Stimulated activated CD8-positive, alpha-beta memory T cell treated with anti-CD3 and anti-CD28 coated beads, Interleukin-15, amount 100 ng/mL, for 4 hours (primary cell): ENCODE measurements at regions not wholly inside any gene's neighbourhood (a gene's known extent, or its start where the extent isn't known, plus 50 kb on each side); places are given as distances from the start of the nearest gene placed in this dataset.
"Not testable (repeated sequence)": the region's sequence is repeated elsewhere in the genome, so short reads cannot be mapped to it uniquely, and the experiment has no call there.

Experiments
- DNase-seq, 2 donors: peaks; one replicate each; pipeline ENCODE4 v3.0.0-alpha.2; 2020; ENCODE audit warnings: low read depth in 2 of 2

DNA sequence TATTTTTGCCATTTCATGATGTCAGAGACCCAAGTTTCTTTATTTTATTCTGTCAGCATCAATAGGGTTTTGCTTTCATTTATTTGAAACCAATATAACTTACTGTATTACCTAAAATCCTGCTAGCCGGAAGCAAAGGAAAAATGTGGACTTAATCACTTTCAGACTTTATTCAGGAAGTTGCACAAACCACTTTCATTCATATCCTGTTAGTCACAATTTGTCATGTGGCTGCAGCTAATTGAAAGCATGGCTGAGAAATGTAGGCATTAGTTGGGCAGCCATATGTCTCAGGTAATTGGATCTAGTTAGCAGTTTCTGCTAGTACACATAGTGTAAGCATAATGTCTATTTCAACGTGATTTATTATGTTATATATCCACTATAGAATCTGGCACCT, 462.3 kb upstream of the SGO1 start:
- no peak for DNase-seq

- DNase-seq, result no peak
Measured at GRCh38 chr3:20646425-20646824, 460.4 kb upstream of the SGO1 start.

GRCh38 chr3:20645340-20645739, 459.3 kb upstream of the SGO1 start:
- no peak for DNase-seq

DNA sequence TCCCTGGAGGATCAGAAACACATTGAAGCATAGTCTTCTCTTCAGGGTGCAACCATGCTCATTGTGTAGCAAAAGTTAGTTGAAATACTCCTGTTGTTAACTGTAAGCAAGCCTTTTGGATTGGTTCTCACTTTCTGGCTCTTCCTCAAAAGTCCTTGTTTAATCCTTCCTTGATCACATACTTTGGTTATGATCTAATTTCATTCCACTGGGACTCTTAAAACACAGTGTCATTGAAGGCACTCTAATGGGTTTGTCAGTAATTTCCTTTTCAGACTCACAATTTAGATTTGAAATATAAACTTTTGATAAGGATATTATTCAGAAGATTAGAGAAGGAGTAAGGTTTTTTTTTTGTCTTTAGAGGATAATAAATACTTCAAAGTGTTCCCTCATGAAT, 451.7 kb upstream of the SGO1 start:
- DNase-seq, result no peak

DNA sequence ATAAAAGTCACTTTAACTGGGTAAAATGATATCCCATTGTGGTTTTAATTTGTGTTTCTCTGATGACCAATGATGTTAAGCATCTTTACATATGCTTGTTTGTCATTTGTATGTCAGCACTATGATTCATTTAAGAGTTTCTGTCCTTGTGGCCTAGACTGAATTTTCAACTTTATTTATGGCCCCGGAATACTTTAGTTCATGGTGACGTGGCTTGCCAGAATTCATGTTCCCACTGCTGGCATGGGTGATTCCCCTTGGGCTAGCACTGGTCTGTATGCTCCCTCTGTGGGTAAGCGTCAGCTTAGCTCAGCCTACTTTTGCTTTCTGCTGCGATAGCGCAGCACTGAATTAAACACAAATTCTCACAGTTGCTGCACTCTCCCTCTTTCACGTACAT, 436.3 kb upstream of the SGO1 start:
- no peak for DNase-seq

DNA sequence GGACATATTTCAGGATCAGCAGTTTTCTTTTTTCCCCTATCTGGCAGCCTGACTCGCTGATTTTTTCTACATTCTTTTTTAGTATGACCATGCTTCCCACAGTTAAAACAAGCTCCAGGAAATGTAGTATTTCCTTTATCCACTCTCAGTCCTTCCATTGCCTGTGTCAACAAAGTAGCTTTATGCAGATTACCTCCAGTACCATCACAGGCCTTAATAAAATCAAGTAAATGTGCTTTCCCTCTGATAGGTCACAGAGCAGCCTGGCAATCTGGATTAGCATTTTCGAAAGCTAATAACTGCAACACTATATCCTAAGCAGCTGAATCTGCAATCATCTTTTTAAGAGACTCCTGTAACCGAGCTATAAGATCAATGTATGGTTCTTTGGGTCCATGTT, 432.6 kb upstream of the SGO1 start:
- not testable (repeated sequence) for DNase-seq

- DNase-seq, result not testable (repeated sequence)
Measured at GRCh38 chr3:20618181-20618580, 432.2 kb upstream of the SGO1 start.

DNA sequence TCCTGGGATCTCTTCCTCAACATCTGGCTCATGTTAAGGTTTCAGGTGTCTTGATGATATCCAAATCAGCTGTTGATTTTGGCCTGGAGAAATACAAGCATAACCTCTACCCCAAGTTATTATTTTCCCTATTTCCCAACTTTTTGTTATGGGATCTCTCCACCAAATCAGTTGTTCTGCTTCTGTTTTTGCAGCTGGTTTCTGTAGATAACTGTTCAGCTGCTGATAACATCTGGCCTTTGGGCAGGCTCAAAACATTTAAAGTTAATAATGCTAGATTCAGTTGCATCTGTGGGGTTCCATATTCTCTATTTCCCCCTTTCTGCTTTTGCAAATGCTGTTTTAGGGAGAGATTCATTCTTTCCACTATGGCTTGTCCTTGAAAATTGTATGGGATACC, 430.0 kb upstream of the SGO1 start:
- DNase-seq, result not testable (repeated sequence)

DNA sequence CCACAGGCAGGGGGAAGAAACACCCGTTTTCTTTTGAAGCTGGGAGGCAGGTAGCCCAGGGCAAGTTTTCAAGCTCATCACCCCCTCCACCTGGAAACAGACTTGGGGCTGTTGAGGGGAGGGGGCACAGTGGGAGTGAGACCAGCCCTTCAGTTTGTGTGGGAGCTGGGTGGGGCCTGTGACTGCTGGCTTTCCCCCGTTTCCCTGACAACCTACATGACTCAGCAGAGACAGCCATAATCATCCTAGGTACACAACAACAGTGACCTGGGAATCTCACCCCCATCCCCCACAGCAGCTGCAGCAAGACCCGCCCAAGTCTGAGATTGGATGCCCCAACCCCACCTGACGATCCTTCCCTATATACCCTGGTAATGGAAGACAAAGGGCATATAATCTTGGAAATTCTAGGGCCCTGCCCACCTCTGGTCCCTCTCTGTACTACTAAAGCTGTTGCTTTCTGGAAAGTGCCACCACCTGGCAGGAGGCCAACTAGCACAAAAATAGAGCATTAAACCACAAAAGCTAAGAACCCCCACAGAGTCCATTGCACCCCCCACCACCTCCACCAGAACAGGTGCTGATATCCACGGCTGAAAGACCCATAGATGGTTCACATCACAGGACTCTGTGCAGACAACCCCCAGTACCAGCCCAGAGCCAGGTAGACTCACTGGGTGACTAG, 422.2 kb upstream of the SGO1 start:
- DNase-seq, result no peak

- no peak for DNase-seq
Measured at GRCh38 chr3:20604659-20605058, 418.7 kb upstream of the SGO1 start.

DNA sequence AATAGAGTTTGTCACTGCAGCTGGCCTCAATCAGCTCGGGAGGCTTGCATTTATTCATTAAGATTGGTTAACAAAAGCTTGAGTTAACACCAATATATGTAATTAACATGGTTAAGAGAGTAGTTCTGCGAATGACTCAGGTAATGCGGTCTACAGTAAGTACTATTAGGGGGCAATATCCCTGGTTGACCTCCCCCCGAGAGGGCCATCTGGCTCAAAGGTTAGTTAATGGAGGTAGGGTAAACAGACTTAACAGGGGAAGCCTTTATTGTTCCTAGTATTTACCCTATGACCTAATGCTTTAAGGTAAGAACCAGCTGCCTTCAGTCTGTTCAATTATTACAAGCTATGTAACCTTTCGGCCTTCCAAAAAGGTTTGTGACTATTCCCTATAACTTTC, 403.3 kb upstream of the SGO1 start:
- DNase-seq, result no peak

GRCh38 chr3:20588781-20589180, 402.8 kb upstream of the SGO1 start:
- DNase-seq, result no peak

DNA sequence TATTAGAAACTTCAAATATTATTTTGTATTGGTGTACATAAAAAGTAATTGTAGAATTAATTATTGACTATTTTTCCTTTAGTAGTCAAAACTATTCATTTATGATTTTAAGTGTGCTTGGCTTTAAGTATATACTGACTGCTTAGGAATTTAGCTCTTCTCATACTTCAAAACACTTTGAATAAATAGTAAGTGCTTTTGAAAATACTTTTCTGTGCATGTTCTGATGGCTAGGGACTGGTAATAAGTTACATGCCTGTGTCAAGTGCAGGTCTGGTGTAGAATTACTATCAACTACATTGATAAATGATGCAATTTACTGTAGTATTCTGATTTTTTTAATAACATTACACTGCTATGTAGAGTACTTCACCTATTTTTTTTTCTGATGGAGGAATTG, 397.6 kb upstream of the SGO1 start:
- no peak for DNase-seq

GRCh38 chr3:20576228-20576627, 390.2 kb upstream of the SGO1 start:
- DNase-seq, result no peak

- no peak for DNase-seq
Measured at GRCh38 chr3:20575146-20575545, 389.1 kb upstream of the SGO1 start.

DNA sequence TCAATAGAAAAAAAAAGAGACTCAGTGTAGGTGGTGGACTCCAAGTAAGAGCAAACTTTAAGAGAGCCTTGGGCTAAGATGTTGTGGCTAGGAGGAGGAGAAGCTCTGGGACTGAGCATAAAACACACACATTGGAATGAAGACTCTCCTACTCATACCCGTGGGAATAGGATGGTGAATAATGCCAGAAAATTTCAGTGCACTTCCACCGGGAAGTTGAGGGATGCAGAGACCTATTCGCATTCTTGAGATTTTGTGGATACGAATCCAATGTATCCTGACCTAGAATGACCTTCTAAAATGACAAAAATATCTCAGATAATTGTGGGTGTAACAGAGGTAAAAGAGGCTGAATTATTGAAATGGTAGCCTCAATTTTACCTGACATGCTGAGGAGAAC, 388.7 kb upstream of the SGO1 start:
- no peak for DNase-seq

GRCh38 chr3:20573175-20573574, 387.2 kb upstream of the SGO1 start:
- no peak for DNase-seq

DNA sequence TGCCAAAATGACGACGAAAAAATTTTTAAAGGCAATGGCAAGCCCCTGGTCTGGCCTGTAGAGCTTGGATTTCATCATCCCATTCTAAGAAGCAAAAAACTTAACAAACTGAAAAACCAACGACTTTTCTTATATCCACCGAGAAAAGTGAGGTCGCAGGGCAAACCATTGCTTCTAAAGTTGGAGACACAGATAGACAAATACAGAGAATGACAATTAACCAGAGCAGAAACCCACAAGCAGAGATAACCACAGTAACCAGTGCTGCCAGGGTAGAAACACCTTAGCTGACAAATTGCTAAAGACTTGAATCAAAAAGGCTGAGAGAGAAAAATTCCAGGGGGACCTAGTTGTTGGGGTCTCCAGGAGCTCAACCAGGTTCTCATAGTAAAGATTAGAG, 386.5 kb upstream of the SGO1 start:
- DNase-seq, result no peak

DNA sequence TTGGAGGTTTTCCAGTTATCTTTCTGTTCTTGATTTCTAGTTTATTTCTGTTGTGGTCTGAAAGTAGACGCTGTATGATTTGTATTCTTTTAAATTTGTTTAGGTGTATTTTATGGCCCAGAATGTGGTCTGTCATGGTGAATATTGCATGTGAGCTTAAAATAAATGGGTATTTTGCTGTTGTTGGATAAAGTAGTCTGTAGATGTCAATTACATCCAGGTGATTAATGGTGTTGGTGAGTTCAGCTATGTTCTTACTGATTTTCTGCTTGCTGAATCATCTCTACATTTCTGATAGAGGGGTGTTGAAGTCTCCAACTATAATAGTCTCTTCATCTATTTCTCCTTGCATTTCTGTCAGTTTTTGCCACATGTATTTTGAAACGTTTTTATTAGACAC, 383.3 kb upstream of the SGO1 start:
- no peak for DNase-seq

DNA sequence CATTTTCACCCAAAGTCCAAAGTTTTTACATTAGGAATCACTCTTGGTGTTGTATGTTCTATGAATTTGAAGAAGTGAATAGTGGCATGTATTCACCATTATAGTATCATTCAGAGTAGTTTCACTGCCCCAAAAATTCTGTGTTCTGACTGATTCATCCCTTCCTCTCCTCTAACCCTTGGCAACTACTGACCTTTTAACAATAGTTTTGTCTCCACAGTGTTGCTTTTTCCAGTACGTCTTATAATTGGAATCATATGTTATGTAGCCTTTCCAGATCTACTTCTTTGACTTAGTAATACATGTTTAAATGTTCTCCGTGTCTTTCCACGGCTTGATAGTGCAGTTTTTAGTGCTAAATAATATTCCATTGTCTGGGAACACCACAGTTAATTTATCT, 379.0 kb upstream of the SGO1 start:
- DNase-seq, result no peak

DNA sequence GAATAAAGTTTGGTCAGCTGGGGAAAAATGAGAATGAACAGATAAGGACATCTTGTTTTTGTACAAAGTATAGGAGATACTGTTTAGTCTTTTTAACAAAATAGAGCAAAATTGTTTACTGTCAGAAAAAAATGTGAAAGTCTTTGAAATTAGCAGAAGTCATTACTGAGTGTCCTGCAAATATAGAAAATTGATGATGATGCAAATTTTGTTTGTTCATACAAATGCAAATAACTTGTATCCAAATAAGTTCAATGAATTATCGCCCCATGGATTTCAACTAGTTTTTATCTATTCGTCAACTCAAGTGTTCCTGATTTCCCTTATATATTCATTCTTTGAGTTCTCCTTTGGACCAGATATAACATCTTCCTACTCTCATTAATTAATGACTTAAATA, 378.0 kb upstream of the SGO1 start:
- DNase-seq, result no peak

GRCh38 chr3:20563251-20563650, 377.2 kb upstream of the SGO1 start:
- DNase-seq, result no peak

- DNase-seq, result no peak
Measured at GRCh38 chr3:20561166-20561565, 375.2 kb upstream of the SGO1 start.

- DNase-seq, result not testable (repeated sequence)
Measured at GRCh38 chr3:20560446-20560845, 374.4 kb upstream of the SGO1 start.
